HEK293T (cell line): ENCODE measurements at regions not wholly inside any gene's neighbourhood (a gene's known extent, or its start where the extent isn't known, plus 50 kb on each side); places are given as distances from the start of the nearest gene placed in this dataset.

Experiments
- ARNT ChIP-seq: fragments of 450-650 bp; IDR thresholded peaks from 2 replicates; pipeline ENCODE4 v1.6.1; 2017; ENCODE audit warnings: mild to moderate bottlenecking
- BHLHE40 ChIP-seq: fragments of 450-650 bp; IDR thresholded peaks from 2 replicates; pipeline ENCODE4 v1.6.1; 2016; ENCODE audit warnings: mild to moderate bottlenecking, moderate library complexity, borderline replicate concordance
- CTBP1 ChIP-seq: fragments of 450-650 bp; IDR thresholded peaks from 2 replicates; pipeline ENCODE4 v1.6.1; 2016; ENCODE audit warnings: borderline replicate concordance
- ELF4 ChIP-seq: fragments of 450-650 bp; IDR thresholded peaks from 2 replicates; pipeline ENCODE4 v1.6.1; 2017; ENCODE audit warnings: antibody characterized with exemption
- FOXA1 ChIP-seq: fragments of 450-650 bp; IDR thresholded peaks from 2 replicates; pipeline ENCODE4 v1.6.1; 2016; ENCODE audit warnings: mild to moderate bottlenecking
- FOXK2 ChIP-seq: fragments of 450-650 bp; IDR thresholded peaks from 2 replicates; pipeline ENCODE4 v1.6.1; 2016; ENCODE audit warnings: mild to moderate bottlenecking
- FOXM1 ChIP-seq: fragments of 450-650 bp; IDR thresholded peaks from 2 replicates; pipeline ENCODE4 v1.6.1; 2017; ENCODE audit warnings: mild to moderate bottlenecking, borderline replicate concordance
- HDGF ChIP-seq: fragments of 450-650 bp; IDR thresholded peaks from 2 replicates; pipeline ENCODE4 v1.6.1; 2017; ENCODE audit warnings: antibody characterized with exemption, borderline replicate concordance
- LEF1 ChIP-seq: fragments of 450-650 bp; IDR thresholded peaks from 2 replicates; pipeline ENCODE4 v1.6.1; 2017; ENCODE audit warnings: mild to moderate bottlenecking, borderline replicate concordance
- SP1 ChIP-seq: fragments of 450-650 bp; IDR thresholded peaks from 2 replicates; pipeline ENCODE4 v1.6.1; 2017
- SUZ12 ChIP-seq: fragments of 450-650 bp; IDR thresholded peaks from 2 replicates; pipeline ENCODE4 v1.6.1; 2016; ENCODE audit warnings: mild to moderate bottlenecking
- TARDBP ChIP-seq: fragments of 450-650 bp; IDR thresholded peaks from 2 replicates; pipeline ENCODE4 v1.6.1; 2016
- ZNF384 ChIP-seq: fragments of 450-650 bp; IDR thresholded peaks from 2 replicates; pipeline ENCODE4 v1.6.1; 2016
- TF ChIP-seq, protein P1 (sequence below): fragments of 450-650 bp; IDR thresholded peaks from 2 replicates; pipeline ENCODE4 v1.6.1; 2016

DNA sequence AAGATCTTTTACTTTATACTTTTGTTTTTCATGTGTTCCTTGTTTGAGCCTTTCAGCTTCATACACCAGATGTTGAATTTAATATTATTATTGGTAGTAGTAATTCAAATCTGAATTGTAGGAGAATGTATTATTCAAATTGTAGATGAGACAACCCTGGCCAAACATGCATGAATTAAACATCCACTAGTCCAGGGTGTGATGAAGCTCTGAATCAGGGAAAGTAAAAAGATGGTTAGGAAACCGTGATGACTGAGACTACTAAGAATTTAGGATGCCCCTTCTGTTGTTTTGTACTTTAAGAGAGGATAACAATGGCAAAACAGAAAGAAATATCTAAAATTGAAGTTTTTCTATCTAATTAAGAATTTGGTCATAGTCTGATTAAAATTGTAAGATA lies 227.8 kb upstream of the CDH2 start:
- TF ChIP-seq TARDBP (no peak), ZNF384 (no peak), FOXA1 (no peak), CTBP1 (no peak), ELF4 (no peak), SP1 (no peak), HDGF (no peak), BHLHE40 (no peak), FOXM1 (no peak), SUZ12 (no peak), FOXK2 (no peak), ARNT (no peak), LEF1 (no peak)
- TF ChIP-seq, protein P1, sequence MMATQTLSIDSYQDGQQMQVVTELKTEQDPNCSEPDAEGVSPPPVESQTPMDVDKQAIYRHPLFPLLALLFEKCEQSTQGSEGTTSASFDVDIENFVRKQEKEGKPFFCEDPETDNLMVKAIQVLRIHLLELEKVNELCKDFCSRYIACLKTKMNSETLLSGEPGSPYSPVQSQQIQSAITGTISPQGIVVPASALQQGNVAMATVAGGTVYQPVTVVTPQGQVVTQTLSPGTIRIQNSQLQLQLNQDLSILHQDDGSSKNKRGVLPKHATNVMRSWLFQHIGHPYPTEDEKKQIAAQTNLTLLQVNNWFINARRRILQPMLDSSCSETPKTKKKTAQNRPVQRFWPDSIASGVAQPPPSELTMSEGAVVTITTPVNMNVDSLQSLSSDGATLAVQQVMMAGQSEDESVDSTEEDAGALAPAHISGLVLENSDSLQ, result no peak
